Upper lobe of left lung (tissue), 4 donors: ENCODE measurements at regions not wholly inside any gene's neighbourhood (a gene's known extent, or its start where the extent isn't known, plus 50 kb on each side); places are given as distances from the start of the nearest gene placed in this dataset.
"Not testable (repeated sequence)": the region's sequence is repeated elsewhere in the genome, so short reads cannot be mapped to it uniquely, and the experiment has no call there.

ENCODE experiments used
- CTCF ChIP-seq, 6 experiments: fragments of 450-650 bp in 4 of 6; fragments of 200-600 bp in 2 of 6; sonication (generic) in 2 of 6; IDR thresholded peaks; one replicate each; pipeline ENCODE4 v1.5.1; 2016 to 2019; ENCODE audit warnings: antibody characterized with exemption in 6 of 6
- POLR2A ChIP-seq, 4 donors: fragments of 450-650 bp; IDR thresholded peaks; one replicate each; pipeline ENCODE4 v1.5.1; 2016 to 2017; ENCODE audit warnings: antibody characterized with exemption in 4 of 4, mild to moderate bottlenecking in 2 of 4
- POLR2AphosphoS5 ChIP-seq, 2 donors: sonication (generic); formaldehyde crosslinking; IDR thresholded peaks; one replicate each; pipeline ENCODE4 v1.5.1; 2017; ENCODE audit warnings: antibody characterized with exemption in 2 of 2

- not testable (repeated sequence) for TF ChIP-seq CTCF, POLR2AphosphoS5, POLR2A (IDR thresholded peaks at IDR 0.05)
These were observed 91.8 kb downstream of the GYPE start for GRCh38 chr4:143813431-143814154.
